HEK293T (cell line): ENCODE measurements at regions not wholly inside any gene's neighbourhood (a gene's known extent, or its start where the extent isn't known, plus 50 kb on each side); places are given as distances from the start of the nearest gene placed in this dataset.

Experiments
- CTCF ChIA-PET: fragments of 350-600 bp; formaldehyde crosslinking; extraction: SDS; loops from one replicate; lab custom pipeline; 2021; ENCODE audit warnings: antibody characterized with exemption, inconsistent platforms; lab: Yijun Ruan, JAX
- POLR2A ChIA-PET: fragments of 350-600 bp; formaldehyde crosslinking; extraction: SDS; loops from one replicate; lab custom pipeline; 2020; ENCODE audit warnings: antibody characterized with exemption, inconsistent platforms; lab: Yijun Ruan, JAX
- DNase-seq: peaks from one replicate; pipeline ENCODE4 v3.0.0; 2012; ENCODE audit warnings: mixed read lengths; ENCODE audit errors: extremely low spot score
- ARNT ChIP-seq: fragments of 450-650 bp; IDR thresholded peaks from 2 replicates; pipeline ENCODE4 v1.6.1; 2017; ENCODE audit warnings: mild to moderate bottlenecking
- BHLHE40 ChIP-seq: fragments of 450-650 bp; IDR thresholded peaks from 2 replicates; pipeline ENCODE4 v1.6.1; 2016; ENCODE audit warnings: mild to moderate bottlenecking, moderate library complexity, borderline replicate concordance
- CTBP1 ChIP-seq: fragments of 450-650 bp; IDR thresholded peaks from 2 replicates; pipeline ENCODE4 v1.6.1; 2016; ENCODE audit warnings: borderline replicate concordance
- ELF4 ChIP-seq: fragments of 450-650 bp; IDR thresholded peaks from 2 replicates; pipeline ENCODE4 v1.6.1; 2017; ENCODE audit warnings: antibody characterized with exemption
- FOXA1 ChIP-seq: fragments of 450-650 bp; IDR thresholded peaks from 2 replicates; pipeline ENCODE4 v1.6.1; 2016; ENCODE audit warnings: mild to moderate bottlenecking
- FOXK2 ChIP-seq: fragments of 450-650 bp; IDR thresholded peaks from 2 replicates; pipeline ENCODE4 v1.6.1; 2016; ENCODE audit warnings: mild to moderate bottlenecking
- FOXM1 ChIP-seq: fragments of 450-650 bp; IDR thresholded peaks from 2 replicates; pipeline ENCODE4 v1.6.1; 2017; ENCODE audit warnings: mild to moderate bottlenecking, borderline replicate concordance
- HDGF ChIP-seq: fragments of 450-650 bp; IDR thresholded peaks from 2 replicates; pipeline ENCODE4 v1.6.1; 2017; ENCODE audit warnings: antibody characterized with exemption, borderline replicate concordance
- L3MBTL2 ChIP-seq: fragments of 450-650 bp; conservative IDR thresholded peaks from 2 replicates; pipeline ENCODE4 v1.6.1; 2016; ENCODE audit warnings: mild to moderate bottlenecking
- LEF1 ChIP-seq: fragments of 450-650 bp; IDR thresholded peaks from 2 replicates; pipeline ENCODE4 v1.6.1; 2017; ENCODE audit warnings: mild to moderate bottlenecking, borderline replicate concordance
- NFRKB ChIP-seq: fragments of 450-650 bp; IDR thresholded peaks from 2 replicates; pipeline ENCODE4 v1.6.1; 2016; ENCODE audit warnings: mild to moderate bottlenecking, moderate library complexity
- PKNOX1 ChIP-seq: fragments of 450-650 bp; IDR thresholded peaks from 2 replicates; pipeline ENCODE4 v1.6.1; 2016
- SP1 ChIP-seq: fragments of 450-650 bp; IDR thresholded peaks from 2 replicates; pipeline ENCODE4 v1.6.1; 2017
- SUZ12 ChIP-seq: fragments of 450-650 bp; IDR thresholded peaks from 2 replicates; pipeline ENCODE4 v1.6.1; 2016; ENCODE audit warnings: mild to moderate bottlenecking
- TARDBP ChIP-seq: fragments of 450-650 bp; IDR thresholded peaks from 2 replicates; pipeline ENCODE4 v1.6.1; 2016
- ZNF384 ChIP-seq: fragments of 450-650 bp; IDR thresholded peaks from 2 replicates; pipeline ENCODE4 v1.6.1; 2016

- TF ChIP-seq BHLHE40 (no peak), ZNF384 (no peak)
- CTCF ChIA-PET: no interaction called here
- POLR2A ChIA-PET: no interaction called here
- DNase-seq: no peak
Measured at GRCh38 chr9:82580921-82581320, 482.0 kb downstream of the RASEF start.

GRCh38 chr9:82581516-82581915 is 481.4 kb downstream of the RASEF start:
- ChIA-PET CTCF (no interaction called here), POLR2A (no interaction called here)
- no peak for DNase-seq
- no peak for TF ChIP-seq SP1
- no peak for TF ChIP-seq PKNOX1
- no peak for TF ChIP-seq FOXM1
- TF ChIP-seq FOXA1: no peak
- no peak for TF ChIP-seq LEF1
- TF ChIP-seq CTBP1: no peak
- TF ChIP-seq L3MBTL2: no peak
- no peak for TF ChIP-seq TARDBP
- no peak for TF ChIP-seq FOXK2
- no peak for TF ChIP-seq ARNT
- TF ChIP-seq ELF4: no peak
- no peak for TF ChIP-seq BHLHE40
- TF ChIP-seq ZNF384: no peak

DNA sequence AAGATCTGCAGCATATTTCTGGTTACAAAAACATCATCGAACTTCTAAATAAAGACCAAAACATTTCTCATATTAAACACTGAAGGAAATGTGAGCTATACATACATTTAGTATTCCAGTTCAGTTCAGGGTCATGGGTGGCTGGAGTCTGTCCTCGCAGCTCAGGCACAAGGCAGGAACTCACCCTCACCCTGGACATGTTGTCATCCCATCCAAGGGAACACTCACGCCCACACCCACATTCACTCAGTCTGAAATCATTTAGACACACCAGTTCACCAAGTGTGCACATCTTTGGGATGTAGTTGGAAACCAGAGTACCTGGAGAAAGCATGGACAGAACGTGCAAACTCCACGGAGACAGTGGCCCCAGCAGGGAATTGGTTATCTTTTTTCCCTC is 481.0 kb downstream of the RASEF start:
- TF ChIP-seq ELF4: no peak
- no peak for TF ChIP-seq ZNF384
- TF ChIP-seq TARDBP: no peak
- no peak for TF ChIP-seq NFRKB
- TF ChIP-seq SUZ12: no peak
- no peak for TF ChIP-seq PKNOX1
- no peak for TF ChIP-seq SP1
- no peak for TF ChIP-seq BHLHE40
- no peak for TF ChIP-seq FOXA1
- TF ChIP-seq FOXK2: no peak
- no peak for TF ChIP-seq LEF1
- ChIA-PET POLR2A (no interaction called here), CTCF (no interaction called here)
- DNase-seq: no peak

DNA sequence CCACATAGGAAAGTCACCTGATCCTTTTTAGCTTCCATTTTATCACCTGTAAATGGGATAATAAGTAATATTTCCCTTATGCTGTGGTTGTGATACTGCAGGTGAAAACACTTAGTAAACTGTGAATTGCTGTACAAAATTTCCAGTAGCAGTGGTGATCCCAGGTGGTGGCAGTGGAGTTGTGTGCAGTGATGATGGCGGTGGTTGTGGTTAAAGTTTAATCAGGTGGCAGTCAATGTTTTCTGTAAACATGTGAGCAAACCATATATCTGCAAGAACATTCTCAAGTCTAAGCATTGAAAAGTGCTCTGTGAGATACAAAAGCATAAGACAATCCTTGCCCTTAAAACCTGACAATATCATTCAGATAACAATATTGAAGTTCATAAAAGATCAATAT is 480.2 kb downstream of the RASEF start:
- ChIA-PET CTCF (no interaction called here), POLR2A (no interaction called here)

GRCh38 chr9:82583524-82583923 is 479.4 kb downstream of the RASEF start:
- TF ChIP-seq ARNT: no peak
- ChIA-PET POLR2A (no interaction called here), CTCF (no interaction called here)
- DNase-seq: no peak

More for the DNA sequence above, 480.2 kb downstream of the RASEF start:
- no peak for TF ChIP-seq ZNF384
- no peak for TF ChIP-seq HDGF
- no peak for DNase-seq

DNA sequence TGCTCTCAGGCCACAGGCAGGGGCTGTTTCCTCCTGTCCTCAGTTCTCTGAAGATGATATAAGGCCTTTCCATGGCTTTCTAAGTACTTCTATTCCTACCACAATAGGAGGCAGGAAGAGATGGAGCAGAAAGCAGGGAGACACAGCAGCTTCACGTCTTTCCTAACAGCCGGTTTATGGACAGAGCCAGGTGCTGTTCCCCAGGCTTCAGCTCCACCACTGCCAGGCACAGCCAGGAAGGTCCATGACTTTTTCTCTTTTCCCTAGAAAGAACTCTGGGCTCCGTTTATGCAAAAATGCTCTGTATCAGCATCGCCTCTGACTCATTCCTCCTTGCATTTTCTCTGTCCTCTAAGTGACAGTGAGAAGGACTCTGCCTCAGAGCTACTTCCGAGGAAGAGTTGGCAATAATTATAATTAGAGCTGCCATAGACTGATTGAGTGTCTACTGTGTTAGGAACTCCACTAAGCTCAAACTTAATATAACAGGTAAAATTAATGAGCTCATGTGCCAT is 478.5 kb downstream of the RASEF start:
- DNase-seq: no peak
- TF ChIP-seq SP1 (no peak), ELF4 (no peak), TARDBP (no peak), L3MBTL2 (no peak), NFRKB (no peak), BHLHE40 (no peak), FOXK2 (no peak), FOXM1 (no peak), ARNT (no peak), SUZ12 (no peak), CTBP1 (no peak), ZNF384 (no peak), HDGF (no peak), FOXA1 (no peak), LEF1 (no peak)
- ChIA-PET CTCF (no interaction called here), POLR2A (no interaction called here)

DNA sequence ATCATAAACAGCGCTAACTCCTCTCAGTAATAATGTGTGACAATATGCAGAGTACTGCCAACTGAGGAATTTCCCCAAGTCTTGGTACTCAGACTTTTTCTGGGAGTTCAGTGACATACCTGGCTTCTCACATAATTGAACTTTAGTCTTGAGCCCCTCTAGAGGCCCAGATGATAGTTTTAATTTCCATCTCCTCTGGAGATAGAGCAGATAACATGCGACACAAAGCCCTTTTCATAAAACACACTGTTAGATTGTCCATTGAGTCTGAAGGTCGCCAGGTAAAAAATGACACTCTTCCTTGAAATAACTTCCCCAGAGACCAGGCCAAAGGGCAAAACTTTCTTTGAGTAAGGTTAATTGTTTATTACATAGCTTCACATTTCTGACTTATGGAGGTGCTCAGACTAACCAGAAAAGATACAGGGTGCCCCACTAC is 476.0 kb downstream of the RASEF start:
- TF ChIP-seq HDGF (no peak), FOXM1 (no peak), CTBP1 (no peak), NFRKB (no peak), TARDBP (no peak), L3MBTL2 (no peak)
- POLR2A ChIA-PET: no interaction called here
- DNase-seq: no peak
- CTCF ChIA-PET: no interaction called here
